HT-29 (cell line): ENCODE measurements at regions not wholly inside any gene's neighbourhood (a gene's known extent, or its start where the extent isn't known, plus 50 kb on each side); places are given as distances from the start of the nearest gene placed in this dataset.

Experiments
- DNase-seq: peaks from one replicate; pipeline ENCODE4 v3.0.0-alpha.2; 2015; ENCODE audit warnings: low spot score

DNA sequence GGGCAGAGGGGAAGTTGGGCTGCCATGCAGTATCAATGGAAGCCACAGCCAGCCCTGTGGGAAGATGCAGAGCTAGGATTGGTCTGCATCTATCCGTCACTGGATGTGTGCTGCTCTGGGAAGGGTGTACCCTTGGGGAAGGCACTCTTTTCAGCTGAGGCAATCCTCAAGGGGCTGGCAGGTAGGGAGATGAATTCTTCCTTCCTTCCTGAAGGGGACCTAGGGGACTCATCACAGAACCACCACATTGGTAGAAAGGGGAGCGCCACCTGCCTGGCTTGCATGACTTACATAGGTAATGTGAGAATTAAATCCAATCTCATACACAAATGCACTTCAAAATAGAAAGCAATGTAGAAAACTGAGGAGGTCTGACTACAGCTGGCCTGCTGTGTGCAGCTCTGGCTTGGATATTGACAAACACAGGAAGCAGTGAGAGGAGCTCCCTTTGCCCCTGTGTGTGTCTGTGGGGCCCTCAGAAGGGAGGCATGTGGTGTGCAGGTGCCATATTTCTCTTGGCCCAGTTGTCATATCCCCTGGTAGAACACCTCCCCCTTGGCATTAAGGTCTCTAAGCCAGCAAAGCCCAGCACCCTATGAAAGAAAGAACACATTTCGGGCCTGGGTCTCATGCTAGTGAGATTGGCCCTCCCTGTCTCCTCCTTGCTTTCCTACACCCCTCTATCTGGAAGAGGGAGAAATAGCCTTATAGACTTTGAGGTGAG, 260.3 kb upstream of the MOCS1 start:
- DNase-seq, result no peak

DNA sequence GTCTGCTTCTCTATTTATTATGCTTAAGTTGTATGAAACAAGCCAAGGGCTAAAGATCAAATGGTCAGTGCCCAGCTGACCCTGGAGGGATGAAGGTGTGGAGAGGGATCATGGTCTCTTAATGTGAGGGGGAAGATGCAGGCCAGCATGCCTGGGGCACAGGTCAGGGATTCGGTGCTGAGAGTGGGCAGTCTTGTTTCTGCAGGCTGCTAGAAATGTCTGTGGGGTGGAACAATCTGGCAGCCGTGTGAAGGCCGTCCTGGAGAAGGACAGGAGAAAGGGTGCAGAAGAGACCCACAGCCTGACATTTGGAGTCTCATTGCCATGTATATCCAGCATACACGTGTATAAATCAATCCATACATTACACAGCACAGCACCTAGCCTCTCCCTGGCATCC, 258.3 kb upstream of the MOCS1 start:
- DNase-seq, result no peak

DNA sequence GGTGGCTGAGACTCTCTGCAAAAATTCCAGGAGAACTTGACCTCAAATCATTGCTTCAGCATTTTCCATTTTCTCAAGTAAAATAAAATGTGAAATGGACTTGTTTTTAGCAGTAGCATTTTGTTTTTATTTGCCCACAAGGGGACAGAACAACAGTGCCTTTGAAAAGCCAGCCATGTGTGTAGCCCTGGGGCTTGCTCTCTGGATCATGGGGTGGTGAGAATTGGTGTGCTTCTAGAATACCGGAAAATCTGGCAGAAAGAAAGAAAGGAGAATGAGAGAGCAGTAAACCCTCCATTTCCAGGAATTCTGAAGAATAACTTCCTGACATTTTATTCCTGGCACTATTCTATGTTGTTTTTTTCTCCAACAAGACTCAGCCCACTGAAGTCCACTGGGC, 254.7 kb upstream of the MOCS1 start:
- DNase-seq, result no peak

DNA sequence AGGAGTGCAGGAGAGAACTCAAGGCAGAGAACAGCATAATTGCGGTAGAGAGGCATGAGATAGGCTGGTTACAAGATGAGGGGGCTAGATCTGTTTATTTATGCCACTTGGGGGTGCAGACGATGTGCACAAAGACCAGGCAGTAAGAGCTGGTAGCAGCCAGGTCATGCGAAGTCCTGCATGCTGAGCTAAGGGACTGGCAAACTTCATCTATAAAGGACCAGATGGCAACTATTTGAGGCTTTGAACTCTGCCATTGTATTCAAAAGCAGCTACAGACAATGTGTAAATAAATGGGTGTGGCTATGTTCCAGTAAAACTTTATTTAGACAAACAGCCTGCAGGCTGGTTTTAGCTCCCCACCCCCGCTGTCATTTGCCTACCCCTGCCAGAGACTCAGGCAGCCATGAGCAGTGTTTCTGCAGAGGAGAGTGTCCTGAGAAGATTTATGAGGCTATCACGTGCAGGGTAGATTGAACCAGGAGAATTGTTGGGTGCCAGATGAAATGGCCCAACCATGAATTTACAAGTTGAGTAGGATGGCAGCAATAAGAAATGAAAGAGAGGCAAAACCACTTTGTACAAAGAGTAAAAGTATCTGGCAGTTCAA, 253.4 kb upstream of the MOCS1 start:
- DNase-seq, result no peak

DNA sequence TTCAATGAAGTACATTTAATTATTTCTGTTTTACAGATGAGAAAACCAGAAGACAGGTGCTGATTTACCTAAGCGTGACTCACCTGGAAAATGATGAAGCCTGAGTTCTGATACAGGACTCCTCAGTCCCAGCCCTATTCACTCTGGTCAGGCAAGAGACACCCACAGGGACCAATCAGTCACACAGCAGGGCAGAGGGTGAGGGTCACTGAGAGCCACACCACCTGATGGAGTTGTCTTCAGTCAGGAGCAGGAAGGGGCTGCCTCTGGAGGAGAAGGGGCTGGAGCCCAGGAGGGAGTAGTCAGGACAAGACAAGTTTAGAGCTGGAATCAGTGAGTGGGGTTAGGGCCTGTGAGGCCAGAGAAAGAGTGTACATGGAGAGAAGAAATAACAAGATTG, 251.2 kb upstream of the MOCS1 start:
- no peak for DNase-seq

DNA sequence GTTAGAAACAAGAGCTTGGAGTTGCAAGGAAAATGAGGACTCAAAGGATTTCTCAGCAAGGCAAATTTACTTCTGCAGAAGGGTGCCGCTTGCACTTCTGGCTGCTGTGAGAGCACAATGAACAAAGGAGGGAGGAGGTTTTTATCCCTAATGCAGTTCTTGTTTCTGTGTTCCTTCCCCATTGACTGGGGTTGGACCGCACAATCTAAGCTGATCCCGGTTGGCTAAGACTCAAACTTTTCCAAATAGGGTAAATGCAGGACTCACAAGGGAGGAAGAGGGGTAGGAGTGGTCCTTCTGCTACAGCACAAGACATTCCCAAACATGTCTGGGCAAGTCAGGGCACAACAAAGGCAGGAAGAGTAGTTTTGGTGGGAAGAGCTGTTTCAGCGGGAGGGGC, 249.6 kb upstream of the MOCS1 start:
- no peak for DNase-seq

DNA sequence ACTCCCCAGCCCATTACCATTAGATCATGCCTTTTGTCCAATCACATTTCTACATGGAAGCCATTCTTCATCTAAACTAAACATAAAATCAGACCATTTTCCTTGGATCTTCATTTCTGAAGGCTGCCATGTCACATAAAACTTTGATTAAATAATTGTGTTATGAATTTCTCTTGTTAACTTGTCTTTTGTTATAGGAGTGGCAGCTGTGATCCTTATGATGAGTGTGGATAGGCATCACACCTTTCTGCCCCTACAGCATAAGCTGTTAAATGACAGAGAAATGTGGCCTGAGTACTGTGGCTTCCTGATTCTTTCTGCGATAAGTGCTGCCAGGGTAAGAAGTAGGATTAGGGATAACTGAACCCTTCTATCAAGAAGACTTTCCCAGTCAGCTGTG, 247.1 kb upstream of the MOCS1 start:
- DNase-seq, result no peak

DNA sequence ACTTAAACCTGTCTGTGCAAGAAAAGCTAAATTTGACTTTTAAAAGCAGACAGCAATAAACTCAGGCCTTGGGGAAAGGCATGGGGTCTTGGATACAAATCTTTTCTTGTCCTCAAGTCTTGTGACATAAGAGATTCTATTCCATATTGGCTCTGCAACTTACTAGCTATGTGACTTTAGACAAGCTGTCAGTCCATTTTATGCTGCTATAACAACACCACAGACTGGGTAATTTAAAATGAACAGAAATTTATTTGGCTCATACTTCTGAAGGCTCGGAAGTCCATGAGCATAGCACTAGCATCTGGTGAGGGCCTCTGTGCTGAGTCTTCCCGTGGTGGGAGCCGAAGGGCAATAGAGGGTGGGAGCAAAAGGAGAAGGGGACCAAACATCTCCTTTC, 246.0 kb upstream of the MOCS1 start:
- no peak for DNase-seq

DNA sequence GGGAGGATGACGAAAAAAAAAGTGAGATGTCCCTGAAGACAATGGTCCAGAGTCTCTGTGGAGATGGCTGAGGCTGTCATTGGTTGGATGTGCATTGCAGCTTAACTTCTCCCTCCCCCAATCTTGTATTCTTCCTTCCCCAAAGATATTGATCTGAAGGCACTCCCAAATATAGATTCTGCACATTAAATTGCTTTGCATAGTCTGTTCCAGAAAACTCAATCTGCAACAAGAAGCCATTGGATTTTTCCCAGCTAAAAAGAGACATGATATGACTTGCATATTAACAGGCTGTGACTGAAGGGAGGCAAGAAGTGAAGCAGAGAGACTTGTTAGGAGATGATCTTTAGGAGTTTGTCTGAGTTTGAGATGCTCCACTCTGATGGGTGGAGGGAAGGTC, 245.2 kb upstream of the MOCS1 start:
- DNase-seq, result no peak

DNA sequence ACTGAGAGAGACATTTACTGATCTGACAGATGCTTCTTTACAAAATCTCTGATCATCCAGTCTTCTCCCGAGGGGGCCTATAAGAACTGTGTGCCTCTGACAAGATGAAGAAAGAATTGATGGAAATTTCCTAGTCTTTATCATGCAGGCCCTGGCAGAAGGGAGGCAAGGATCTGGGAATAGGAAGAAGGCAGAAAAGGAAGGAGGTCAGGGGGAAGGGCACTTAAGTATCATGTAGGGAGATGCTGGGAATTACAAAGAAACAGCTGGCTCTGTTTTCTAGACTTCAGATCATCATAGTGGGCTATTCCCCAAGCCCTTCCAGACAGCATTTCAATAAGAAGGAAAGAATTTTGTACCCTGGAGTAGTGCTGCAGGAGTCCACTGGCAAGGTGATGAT, 243.3 kb upstream of the MOCS1 start:
- DNase-seq, result no peak

DNA sequence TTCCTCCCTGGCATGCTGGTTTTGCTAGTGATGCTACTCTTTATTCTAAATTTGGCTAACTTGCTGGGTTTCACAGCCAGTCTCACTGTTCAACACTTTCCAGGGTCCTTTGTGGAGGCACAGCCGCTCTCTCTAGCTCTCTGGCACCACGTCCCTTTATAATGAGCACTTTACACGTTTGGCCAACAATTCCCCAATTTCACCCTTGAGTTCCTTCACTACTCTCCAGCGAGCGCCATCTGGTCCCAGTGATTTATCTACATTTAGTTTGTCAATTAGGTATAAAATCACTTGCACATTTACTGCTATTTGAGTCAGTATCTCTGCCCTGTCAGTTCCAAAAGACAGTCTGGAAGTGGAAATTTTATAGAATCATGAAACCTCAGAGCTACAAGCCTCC, 241.9 kb upstream of the MOCS1 start:
- DNase-seq, result no peak

DNA sequence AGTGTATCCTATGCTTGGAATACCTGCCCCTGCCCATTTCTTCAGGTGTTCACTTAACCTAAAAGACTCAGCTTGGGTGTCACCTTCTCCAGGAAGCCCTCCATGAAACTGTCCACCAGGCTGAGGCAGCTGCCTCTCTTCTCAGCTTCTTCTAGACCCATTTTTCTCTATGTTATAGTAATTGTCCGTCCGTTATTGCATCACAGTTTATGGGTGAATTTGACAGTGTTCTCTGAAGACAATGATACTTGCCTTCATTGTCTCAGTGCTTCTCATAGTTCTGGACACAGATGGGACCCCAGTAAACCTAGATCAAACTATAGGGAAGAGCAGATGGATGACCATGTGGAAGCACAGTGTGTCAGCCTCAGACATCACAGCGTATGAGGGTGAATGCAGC, 238.0 kb upstream of the MOCS1 start:
- DNase-seq, result no peak

DNA sequence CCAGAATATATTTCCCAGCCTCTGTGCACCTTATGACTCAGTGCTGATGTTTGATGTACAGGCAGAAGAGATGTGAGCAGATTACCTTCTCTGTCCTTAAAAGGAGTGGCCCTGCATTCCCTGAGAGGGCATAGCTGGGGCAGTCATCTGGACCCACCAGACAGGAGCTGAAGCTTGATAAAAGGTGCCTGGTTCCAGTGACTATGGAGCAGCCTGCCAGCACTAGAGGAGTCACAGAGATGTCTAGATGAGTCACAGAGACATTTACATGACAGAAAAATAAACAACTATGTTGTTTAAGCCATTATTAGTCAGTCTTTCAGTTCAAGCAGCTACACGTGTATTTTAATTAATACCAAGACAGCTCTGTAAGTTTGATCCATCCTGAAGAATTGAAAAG, 237.1 kb upstream of the MOCS1 start:
- DNase-seq, result no peak

DNA sequence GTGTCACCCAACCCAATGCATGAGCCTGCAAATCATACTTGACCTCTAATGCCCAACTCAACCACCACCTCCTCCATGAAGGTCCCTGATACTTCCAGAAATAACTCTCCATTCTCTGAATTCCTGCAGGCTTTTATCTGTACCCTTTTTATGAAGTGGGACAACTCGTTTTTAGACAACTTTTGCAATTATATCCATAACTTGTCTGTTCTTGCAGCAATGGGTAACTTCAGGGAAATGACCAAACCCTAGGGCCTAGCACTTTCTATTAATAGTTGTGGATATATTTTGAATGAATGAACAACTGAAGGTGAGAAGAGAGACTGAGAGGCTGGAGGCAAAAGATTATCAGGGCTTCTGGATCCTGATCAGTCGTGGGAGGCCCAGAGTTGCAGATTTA, 236.6 kb upstream of the MOCS1 start:
- DNase-seq, result no peak

DNA sequence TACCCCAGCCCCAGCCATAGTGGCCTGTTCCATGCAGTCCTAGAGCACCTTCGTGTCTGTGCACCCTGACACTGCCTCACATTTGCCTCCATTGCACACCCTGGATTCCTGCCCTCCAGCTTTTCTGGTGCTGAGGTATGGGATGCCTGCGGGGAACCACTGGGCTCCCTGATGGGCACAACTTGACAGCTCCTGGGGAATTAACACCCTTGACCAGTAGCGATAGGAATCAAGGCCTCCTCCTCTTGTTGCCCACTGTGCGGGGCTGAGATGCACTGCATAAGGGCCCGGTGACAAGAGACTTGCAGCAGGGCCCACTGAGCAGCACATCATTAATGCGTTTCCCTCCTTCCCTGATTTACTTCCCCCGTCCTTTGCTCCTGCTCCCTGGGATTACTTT, 235.6 kb upstream of the MOCS1 start:
- DNase-seq, result no peak

DNA sequence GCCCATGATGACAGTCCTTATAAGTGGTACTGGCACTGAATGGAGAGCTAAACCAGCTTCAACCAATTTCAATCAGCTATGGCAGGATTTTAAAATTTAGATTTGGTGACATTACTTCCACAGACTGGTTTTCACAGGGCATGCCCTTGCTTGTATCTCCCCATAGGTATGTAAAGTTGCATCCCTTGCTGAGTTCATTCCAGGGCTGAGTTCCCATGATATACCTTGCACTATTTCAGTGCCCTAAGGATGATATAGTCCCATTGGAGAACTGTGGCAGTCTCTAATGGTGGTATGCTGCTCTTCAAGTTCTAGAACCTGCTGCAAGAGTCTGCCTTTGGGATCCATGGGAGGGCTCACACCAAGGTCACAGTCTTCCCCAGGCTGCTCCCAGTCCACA, 232.7 kb upstream of the MOCS1 start:
- DNase-seq, result no peak

DNA sequence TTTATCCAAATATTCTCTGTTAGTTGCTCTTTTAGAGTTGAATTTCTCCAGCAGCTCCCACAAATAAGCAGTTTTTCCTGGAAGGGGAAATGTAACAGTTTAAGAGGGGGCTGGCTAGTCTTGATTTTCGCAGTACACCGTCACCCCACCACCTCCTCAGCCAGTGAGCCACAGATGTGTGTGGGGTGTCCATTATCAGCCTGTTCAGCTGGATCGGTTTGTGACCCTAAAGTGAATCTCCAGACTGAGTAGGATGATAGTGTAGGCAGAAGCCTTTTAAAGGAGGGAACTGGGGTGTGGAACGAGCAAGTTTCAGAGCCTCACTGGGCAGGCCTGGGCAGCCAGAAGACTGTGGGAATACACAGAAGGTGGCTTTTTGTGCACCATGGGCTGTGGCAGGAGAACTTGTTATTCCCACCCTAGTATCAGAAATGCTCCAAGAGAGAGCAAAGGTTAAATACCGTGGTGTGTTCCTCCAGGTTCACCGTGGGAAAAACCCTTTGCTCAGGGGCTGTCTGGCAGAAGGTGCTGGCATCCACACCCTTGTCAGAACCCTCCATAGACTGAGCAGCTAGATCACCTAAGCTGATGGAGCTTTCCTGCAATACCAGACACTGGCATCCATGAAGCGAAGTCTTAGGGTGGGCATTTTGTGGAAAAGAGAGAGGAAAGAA, 230.9 kb upstream of the MOCS1 start:
- no peak for DNase-seq

DNA sequence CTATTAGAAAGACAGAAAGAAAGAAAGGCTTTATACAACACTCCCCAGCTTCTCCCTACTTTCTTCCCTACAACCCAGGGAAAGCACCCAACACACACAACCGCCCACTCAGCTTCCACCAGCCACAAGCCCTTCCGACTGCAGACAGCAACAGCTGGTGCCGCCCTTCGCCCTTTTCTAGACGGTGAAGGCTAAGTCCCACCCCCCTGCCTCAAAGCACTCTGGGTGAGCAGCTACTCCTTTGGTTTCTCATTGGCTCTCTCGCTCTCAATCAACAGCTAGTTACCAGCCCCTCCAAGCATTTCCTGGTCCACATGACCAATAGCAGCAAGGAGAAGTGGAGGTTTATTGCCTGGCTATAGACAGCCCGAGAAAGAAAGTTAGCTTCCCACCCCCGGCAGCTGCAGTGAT, 230.1 kb upstream of the MOCS1 start:
- peak; percentile 81 for DNase-seq

DNA sequence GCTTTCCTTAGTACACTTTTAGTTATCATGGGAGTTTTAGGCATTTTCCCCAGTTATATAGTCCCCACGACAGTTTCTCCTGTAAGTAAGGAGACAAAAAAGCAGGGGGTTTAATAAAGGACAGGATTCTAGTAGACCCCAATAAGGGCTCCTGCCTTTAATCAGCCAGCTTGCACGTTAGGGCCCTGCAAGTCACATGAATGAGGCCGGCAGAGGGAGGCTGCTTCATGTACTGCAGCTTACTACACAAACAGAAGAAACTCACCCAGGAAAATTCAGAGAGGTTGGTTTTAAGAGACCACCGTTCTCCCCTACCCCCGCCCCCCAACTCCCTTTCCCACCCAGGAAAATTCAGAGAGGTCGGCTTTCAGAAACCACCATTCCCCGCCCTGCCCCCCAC, 229.7 kb upstream of the MOCS1 start:
- DNase-seq, result no peak

DNA sequence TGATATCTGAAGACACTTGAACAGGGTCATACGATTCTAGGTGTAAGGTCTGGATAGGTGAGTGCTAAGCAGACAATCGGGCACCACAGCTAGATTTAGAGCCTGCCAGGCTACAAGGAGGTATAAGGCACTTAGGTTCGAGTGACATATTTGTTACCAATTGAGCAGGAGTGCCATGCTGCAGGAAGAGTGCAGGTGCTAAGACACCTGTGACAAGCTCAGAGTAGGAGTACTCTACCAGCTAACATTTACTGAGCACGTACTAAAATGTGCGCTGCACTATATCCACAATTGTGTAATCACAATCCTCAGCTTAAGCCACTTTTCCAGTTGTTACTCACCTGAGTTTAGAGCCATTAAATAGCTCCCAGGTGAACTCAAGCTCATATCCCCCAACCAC, 227.8 kb upstream of the MOCS1 start:
- DNase-seq, result no peak

DNA sequence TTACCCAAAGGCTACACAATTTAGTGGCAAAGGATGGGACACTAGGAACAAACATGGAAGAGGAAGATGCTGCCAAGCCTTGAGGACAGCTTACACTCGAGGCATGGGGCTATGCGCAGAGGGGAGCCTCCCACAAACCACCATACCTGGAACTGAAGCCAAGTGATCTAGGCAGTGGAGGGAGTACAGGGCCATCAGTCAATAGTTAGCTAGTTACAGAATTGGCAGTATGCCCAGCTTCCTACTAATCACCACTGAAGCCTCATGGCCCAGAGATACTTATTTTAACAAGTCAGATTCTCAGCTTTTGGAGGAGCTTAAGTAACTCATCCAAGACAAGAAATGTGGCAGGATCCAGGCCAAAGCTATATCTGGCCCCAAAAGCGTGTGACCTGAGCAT, 226.6 kb upstream of the MOCS1 start:
- peak; percentile 12 for DNase-seq

DNA sequence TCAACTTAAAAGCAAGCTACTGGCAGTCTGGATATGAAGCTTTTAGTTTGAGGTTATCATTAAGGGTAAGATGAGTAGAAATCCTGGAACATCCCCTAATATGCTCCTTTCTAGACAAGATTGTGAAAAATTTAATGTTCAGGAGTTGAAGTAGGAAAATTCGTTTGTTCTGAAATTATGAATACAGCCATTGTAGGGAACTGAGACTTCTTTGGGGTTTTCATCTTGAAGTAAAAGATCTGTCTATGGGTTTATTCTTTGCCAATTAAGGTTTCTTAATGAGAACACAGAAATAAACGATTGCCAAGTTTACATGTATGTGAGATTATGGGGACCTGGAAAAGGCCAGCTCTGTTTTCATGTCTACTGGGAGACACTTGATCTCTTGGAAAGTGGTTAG, 225.6 kb upstream of the MOCS1 start:
- no peak for DNase-seq

DNA sequence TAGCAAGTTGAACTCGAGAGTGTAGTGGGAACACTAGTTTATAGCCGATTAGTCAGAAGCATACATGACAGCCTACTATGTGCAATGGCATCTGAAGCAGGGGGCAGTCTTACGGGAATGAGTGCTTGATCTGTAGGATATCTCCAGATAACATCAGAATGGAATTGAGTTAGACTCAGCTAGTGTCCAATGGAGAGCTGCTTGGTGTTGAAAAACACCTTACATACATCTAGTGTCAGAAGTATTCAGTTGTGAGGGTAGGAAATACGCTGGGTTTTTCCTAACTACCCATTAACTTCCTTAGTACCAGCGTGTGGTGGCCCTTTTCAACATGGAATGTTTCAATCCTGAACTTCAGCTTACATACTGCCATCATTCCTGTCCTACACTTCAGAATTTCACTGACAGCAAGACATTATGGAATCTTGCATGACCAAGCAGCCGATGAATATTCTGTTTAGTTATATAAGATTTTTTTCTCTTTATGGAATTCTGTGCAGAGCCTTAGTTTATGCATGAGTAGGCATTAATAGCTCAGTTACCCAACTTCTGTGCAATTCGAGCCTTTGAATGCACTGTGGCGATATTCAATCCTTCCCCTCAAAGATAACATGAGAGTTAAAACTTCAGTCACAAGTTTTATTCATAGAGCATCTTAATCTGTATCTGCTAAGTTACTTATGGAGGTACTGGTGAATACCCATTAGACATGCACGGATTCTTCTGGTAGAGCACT, 218.6 kb upstream of the MOCS1 start:
- DNase-seq, result no peak
